Heart right ventricle (tissue), 16 donors: ENCODE measurements at regions not wholly inside any gene's neighbourhood (a gene's known extent, or its start where the extent isn't known, plus 50 kb on each side); places are given as distances from the start of the nearest gene placed in this dataset.
A peak's percentile ranks its signal among the peaks of the same experiment; 100 is the strongest.
"Not testable (repeated sequence)": the region's sequence is repeated elsewhere in the genome, so short reads cannot be mapped to it uniquely, and the experiment has no call there.

Experiments
- ATAC-seq, 8 donors: fragments of 200-7000 bp; cut with Tn5 transposase; one replicate each; pipeline ENCODE4 v1.9.1; 2020; ENCODE audit warnings: mild to moderate bottlenecking in 8 of 8, moderate library complexity in 8 of 8, moderate number of reproducible peaks in 1 of 8
- DNase-seq, 2 donors: peaks; one replicate each; pipeline ENCODE4 v3.0.0-alpha.2; 2020
- H3K27ac ChIP-seq, 10 donors: fragments of 200-600 bp; sonication (generic) in 2 of 10; one replicate each; pipeline versions ENCODE4 v1.5.0 to v1.8.0; 2020 to 2022; ENCODE audit warnings: mild to moderate bottlenecking in 3 of 10
- H3K27me3 ChIP-seq, 7 donors: fragments of 200-600 bp; one replicate each; pipeline ENCODE4 v1.8.0; 2021 to 2022; ENCODE audit warnings: mild to moderate bottlenecking in 2 of 7
- H3K36me3 ChIP-seq, 9 donors: fragments of 200-600 bp; sonication (generic) in 1 of 9; one replicate each; pipeline versions ENCODE4 v1.5.0 to v1.8.0; 2020 to 2022; ENCODE audit warnings: mild to moderate bottlenecking in 2 of 9
- H3K4me1 ChIP-seq, 9 donors: fragments of 200-600 bp; sonication (generic) in 1 of 9; one replicate each; pipeline versions ENCODE4 v1.5.0 to v1.8.0; 2020 to 2022; ENCODE audit warnings: mild to moderate bottlenecking in 4 of 9
- H3K4me3 ChIP-seq, 10 donors: fragments of 200-600 bp; sonication (generic) in 2 of 10; one replicate each; pipeline versions ENCODE4 v1.5.0 to v1.8.0; 2020 to 2022; ENCODE audit warnings: mild to moderate bottlenecking in 7 of 10, moderate library complexity in 2 of 10
- H3K9me3 ChIP-seq, 11 donors: fragments of 200-600 bp in 10 of 11; sonication (generic) in 2 of 11; one replicate each; pipeline versions ENCODE4 v1.5.0 to v1.8.0; 2013 to 2022; ENCODE audit warnings: mild to moderate bottlenecking in 2 of 11, control low read depth in 1 of 11, moderate library complexity in 1 of 11
- WGBS, 2 donors: extraction: QIAGEN DNeasy Blood & Tissue Kit; methylation state at CpG; one replicate each; pipeline ENCODE4 v1.1.7; 2013; ENCODE audit warnings: inconsistent platforms in 1 of 2; 5-methylcytosine and 5-hydroxymethylcytosine counted together
- intact Hi-C, 10 donors: fragments of 100-400 bp; cut with DNase I; formaldehyde crosslinking; loops; one replicate each; pipeline versions ENCODE4 v1.11.1 to v1.14.2; 2022
- TF ChIP-seq, protein P1 (sequence below), 9 donors: fragments of 200-600 bp; sonication (generic) in 2 of 9; IDR thresholded peaks; one replicate each; pipeline versions ENCODE4 v1.5.0 to v1.8.0; 2021 to 2022; ENCODE audit warnings: antibody characterized with exemption in 9 of 9, mild to moderate bottlenecking in 5 of 9, moderate library complexity in 1 of 9
- donor health status: Arrhythmogenic right ventricular cardiomyopathy.
- donor health status: ischemic (EF 13 %, LVEDD 7.1; RV severe dilation, severe dysfunction).
- donor health status: healthy with polysubstance abuse.
- donor health status: DM: no; HTN: yes; CAD: no.
- donor health status: DM: no; HTN: no; CAD: no.
- donor health status: ischemic (EF 25% LVEDD 6.9; RV normal size, moderate dysfunction).
- donor health status: ischemic (EF 25% LVEDD 5.7; RV mildly dilated, moderate dysfunction).
- donor health status: healthy.
- donor health status: DM: yes; HTN: yes; CAD: no.
- donor health status: Ischemic cardiomyopathy.
- donor health status: ischemic (EF 35%, LVEDD 5.7; RV mildly dilated, moderate dysfunction).
- donor health status: nonischemic (EF 11% LVEDD 7.7; RV severe dilation, severe dysfunction).
- donor health status: DM: yes; HTN: yes; CAD: no.
- donor health status: PGD.
- donor health status: ischemic (EF 29% LVEDD 5.4; RV normal size, mild dysfunction).
- donor health status: nonischemic (EF 23%, LVEDD 6.1; RV moderate dilation, normal function).

DNA sequence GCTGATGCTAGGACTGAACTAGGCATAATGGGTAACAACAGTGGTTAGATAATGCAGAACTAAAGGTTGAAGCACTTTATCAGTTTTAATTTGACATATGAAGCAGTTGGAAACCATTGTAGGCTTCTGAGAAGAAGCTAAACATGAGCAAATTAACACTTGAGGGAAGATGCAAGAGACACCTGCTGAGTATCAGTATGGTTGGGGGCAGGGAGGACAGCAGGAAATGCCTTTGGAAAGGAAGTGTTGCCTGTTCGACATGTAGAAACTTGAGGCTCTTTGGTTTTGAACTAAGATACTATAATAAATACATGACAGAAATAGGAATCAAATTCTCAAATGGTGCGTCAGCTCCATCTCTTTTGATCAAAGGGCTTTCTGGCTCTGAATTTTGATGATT lies 115.6 kb downstream of the FHIP1A start:
- intact Hi-C loops, result no loop called here
- Histone ChIP-seq H3K4me3 (no peak overlapping the region), H3K36me3 (no peaks in the 10 kb centered on the region), H3K27ac (no peak overlapping the region), H3K27me3 (no peaks in the 10 kb centered on the region), H3K4me1 (peaks cover 0 to 25% (median 0%) of the 10 kb centered on the region in 9 donors), H3K9me3 (no peaks in the 10 kb centered on the region)
- WGBS, 2 donors, result 64 to 72% methylated on average over 2 of the region's 2 CpGs
- no peak for ATAC-seq
- TF ChIP-seq, protein P1, sequence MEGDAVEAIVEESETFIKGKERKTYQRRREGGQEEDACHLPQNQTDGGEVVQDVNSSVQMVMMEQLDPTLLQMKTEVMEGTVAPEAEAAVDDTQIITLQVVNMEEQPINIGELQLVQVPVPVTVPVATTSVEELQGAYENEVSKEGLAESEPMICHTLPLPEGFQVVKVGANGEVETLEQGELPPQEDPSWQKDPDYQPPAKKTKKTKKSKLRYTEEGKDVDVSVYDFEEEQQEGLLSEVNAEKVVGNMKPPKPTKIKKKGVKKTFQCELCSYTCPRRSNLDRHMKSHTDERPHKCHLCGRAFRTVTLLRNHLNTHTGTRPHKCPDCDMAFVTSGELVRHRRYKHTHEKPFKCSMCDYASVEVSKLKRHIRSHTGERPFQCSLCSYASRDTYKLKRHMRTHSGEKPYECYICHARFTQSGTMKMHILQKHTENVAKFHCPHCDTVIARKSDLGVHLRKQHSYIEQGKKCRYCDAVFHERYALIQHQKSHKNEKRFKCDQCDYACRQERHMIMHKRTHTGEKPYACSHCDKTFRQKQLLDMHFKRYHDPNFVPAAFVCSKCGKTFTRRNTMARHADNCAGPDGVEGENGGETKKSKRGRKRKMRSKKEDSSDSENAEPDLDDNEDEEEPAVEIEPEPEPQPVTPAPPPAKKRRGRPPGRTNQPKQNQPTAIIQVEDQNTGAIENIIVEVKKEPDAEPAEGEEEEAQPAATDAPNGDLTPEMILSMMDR (IDR thresholded peaks at IDR 0.05), result no peak
- no peak for DNase-seq

DNA sequence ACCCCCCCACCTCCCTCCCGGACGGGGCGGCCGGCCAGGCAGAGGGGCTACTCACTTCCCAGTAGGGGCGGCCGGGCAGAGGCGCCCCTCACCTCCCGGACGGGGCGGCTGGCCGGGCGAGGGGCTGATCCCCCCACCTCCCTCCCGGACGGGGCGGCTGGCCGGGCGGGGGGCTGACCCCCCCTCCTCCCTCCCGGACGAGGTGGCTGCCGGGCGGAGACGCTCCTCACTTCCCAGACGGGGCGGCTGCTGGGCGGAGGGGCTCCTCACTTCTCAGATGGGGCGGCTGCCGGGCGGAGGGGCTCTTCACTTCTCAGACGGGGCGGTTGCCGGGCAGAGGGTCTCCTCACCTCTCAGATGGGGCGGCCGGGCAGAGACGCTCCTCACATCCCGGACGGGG lies 117.5 kb downstream of the FHIP1A start:
- H3K4me1 ChIP-seq, result peaks cover 0 to 11% (median 0%) of the 10 kb centered on the region in 9 donors
- H3K9me3 ChIP-seq, H3K27me3 ChIP-seq, intact Hi-C loops, H3K27ac ChIP-seq, DNase-seq, H3K36me3 ChIP-seq, H3K4me3 ChIP-seq, ATAC-seq: not testable (repeated sequence)
- WGBS, 2 donors, result 87 to 88% methylated on average over 20 to 36 of the region's 36 CpGs

DNA sequence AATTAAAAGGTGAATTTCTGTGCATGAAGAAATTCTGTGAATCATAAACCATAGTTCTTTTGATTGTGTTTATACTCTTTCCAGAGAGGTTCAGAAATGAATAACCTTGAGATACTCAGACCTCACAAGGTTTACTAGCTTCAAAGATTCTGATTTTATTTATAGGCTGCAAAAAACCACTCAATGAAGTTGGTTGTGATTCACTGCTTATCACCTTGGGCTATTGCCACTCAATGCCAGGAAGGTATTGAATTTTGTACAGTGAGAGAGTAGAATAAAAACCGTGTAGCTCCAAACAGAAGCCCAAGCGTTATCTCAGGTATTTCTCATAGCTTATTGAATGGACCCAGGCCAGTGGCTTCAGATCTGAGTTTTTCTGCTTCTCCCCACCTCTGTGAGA lies 118.7 kb downstream of the FHIP1A start:
- 48 to 56% methylated on average over 2 of the region's 2 CpGs for WGBS, 2 donors
- Histone ChIP-seq H3K9me3 (no peaks in the 10 kb centered on the region), H3K36me3 (no peaks in the 10 kb centered on the region), H3K27ac (no peak overlapping the region), H3K4me1 (peaks cover 0 to 11% (median 0%) of the 10 kb centered on the region in 9 donors), H3K4me3 (no peak overlapping the region), H3K27me3 (no peaks in the 10 kb centered on the region)
- intact Hi-C loops, result no loop called here
- DNase-seq, result no peak
- TF ChIP-seq, protein P1 (IDR thresholded peaks at IDR 0.05), result no peak
- ATAC-seq, result peak in 2 of 8 donors; percentile 44 to 79

DNA sequence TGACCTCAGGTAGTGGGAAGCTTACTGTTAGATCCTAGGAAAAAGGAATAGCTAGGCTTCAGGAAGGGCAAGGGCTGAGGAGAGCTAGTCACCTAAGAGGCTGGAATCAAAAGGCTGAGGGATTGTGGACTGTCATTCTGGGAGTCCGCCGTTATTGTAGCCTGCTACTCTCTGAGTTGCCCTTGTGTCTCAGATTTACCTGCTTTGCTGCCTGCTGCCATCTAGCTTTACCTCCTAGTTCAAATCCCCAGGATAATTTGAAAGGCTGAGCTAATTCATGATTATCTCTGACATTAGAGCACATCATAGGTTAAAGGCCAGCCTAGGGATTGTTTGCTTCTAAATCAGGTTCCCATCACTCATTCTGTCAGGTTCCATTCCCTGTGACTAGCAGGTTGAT lies 120.2 kb downstream of the FHIP1A start:
- Histone ChIP-seq H3K27ac (no peak overlapping the region), H3K27me3 (no peaks in the 10 kb centered on the region), H3K4me1 (peaks cover 0 to 11% (median 0%) of the 10 kb centered on the region in 9 donors), H3K9me3 (no peaks in the 10 kb centered on the region), H3K4me3 (no peak overlapping the region), H3K36me3 (no peaks in the 10 kb centered on the region)
- ATAC-seq, result peak in 2 of 8 donors; percentile 34 to 37
- intact Hi-C loops, result no loop called here
- no peak for DNase-seq
- 77 to 94% methylated on average over 2 of the region's 2 CpGs for WGBS, 2 donors
- TF ChIP-seq, protein P1 (IDR thresholded peaks at IDR 0.05), result no peak

DNA sequence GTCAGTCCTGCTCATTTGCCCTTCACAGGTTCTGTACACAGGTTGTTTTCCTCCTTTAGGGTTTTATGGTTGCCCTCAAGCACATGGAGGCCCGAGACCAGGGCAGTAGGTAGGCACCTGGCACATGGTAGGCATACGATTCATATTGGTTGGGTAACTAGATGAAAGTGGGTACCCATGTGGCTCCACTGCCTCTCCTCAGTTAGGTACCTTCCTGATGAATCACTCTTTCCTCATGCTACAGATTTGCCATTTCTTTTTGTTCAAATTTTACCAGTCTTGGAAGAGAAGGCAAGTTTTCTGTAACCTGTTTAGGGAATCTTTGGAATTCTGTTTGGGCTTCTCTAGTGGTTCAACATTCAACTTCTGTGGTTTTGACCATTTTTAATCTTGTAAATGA lies 121.3 kb downstream of the FHIP1A start:
- TF ChIP-seq, protein P1 (IDR thresholded peaks at IDR 0.05), result no peak
- H3K4me3 ChIP-seq, result no peak overlapping the region
- ATAC-seq (no peak), DNase-seq (no peak)
- H3K36me3 ChIP-seq, result no peaks in the 10 kb centered on the region
- intact Hi-C loops, result no loop called here
- 81 to 83% methylated on average over 2 of the region's 2 CpGs for WGBS, 2 donors
- H3K27ac ChIP-seq, result no peak overlapping the region
- no peaks in the 10 kb centered on the region for H3K9me3 ChIP-seq
- peaks cover 0 to 11% (median 0%) of the 10 kb centered on the region in 9 donors for H3K4me1 ChIP-seq
- no peaks in the 10 kb centered on the region for H3K27me3 ChIP-seq
